PC-3 (cell line): ENCODE measurements at regions not wholly inside any gene's neighbourhood (a gene's known extent, or its start where the extent isn't known, plus 50 kb on each side); places are given as distances from the start of the nearest gene placed in this dataset.

Experiments
- EZH2 ChIP-seq: fragments of 300-600 bp; sonication (generic); IDR thresholded peaks from one replicate; pipeline ENCODE4 v1.6.1; 2017; ENCODE audit warnings: antibody characterized with exemption, mild to moderate bottlenecking, low read length; ENCODE audit not compliant: unreplicated experiment
- TF ChIP-seq, protein P1 (sequence below): fragments of 300-600 bp; sonication (generic); conservative IDR thresholded peaks from 2 replicates; pipeline ENCODE4 v1.5.1; 2017; ENCODE audit warnings: antibody characterized with exemption, low read depth, mild to moderate bottlenecking, low read length

- TF ChIP-seq, protein P1, sequence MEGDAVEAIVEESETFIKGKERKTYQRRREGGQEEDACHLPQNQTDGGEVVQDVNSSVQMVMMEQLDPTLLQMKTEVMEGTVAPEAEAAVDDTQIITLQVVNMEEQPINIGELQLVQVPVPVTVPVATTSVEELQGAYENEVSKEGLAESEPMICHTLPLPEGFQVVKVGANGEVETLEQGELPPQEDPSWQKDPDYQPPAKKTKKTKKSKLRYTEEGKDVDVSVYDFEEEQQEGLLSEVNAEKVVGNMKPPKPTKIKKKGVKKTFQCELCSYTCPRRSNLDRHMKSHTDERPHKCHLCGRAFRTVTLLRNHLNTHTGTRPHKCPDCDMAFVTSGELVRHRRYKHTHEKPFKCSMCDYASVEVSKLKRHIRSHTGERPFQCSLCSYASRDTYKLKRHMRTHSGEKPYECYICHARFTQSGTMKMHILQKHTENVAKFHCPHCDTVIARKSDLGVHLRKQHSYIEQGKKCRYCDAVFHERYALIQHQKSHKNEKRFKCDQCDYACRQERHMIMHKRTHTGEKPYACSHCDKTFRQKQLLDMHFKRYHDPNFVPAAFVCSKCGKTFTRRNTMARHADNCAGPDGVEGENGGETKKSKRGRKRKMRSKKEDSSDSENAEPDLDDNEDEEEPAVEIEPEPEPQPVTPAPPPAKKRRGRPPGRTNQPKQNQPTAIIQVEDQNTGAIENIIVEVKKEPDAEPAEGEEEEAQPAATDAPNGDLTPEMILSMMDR, result no peak
- no peak for TF ChIP-seq EZH2
Observed at GRCh38 chr12:67579662-67580003, 68.9 kb upstream of the DYRK2 start.
